ENCODE measurements at regions not wholly inside any gene's neighbourhood (a gene's known extent, or its start where the extent isn't known, plus 50 kb on each side); places are given as distances from the start of the nearest gene placed in this dataset.
"Not testable (repeated sequence)": the region's sequence is repeated elsewhere in the genome, so short reads cannot be mapped to it uniquely, and the experiment has no call there.

GRCh38 chr4:4084171-4084570, 142.6 kb downstream of the OTOP1 start:
- H3K36me3 ChIP-seq; intact Hi-C loops (cut with DNase I; ENCODE audit: low total_unique reads); H3K4me1 ChIP-seq; H3K9me3 ChIP-seq; H3K27me3 ChIP-seq; DNase-seq; H3K4me3 ChIP-seq; H3K27ac ChIP-seq: not testable (repeated sequence)
- WGBS, 5 donors, result 84 to 94% (median 87%) methylated on average over 6 of the region's 6 CpGs

GRCh38 chr4:4089716-4090419, 136.9 kb downstream of the OTOP1 start:
- H3K27ac ChIP-seq; H3K4me1 ChIP-seq; intact Hi-C loops (cut with DNase I; ENCODE audit: low total_unique reads); H3K4me3 ChIP-seq; H3K36me3 ChIP-seq; DNase-seq; H3K9me3 ChIP-seq: not testable (repeated sequence)
- H3K27me3 ChIP-seq, result peaks cover 0 to 21% (median 0%) of the 10 kb centered on the region in 3 donors
- 32 to 59% (median 47%) methylated on average over 6 to 7 of the region's 7 CpGs for WGBS, 5 donors

- DNase-seq; H3K4me3 ChIP-seq; H3K36me3 ChIP-seq; intact Hi-C loops (cut with DNase I; ENCODE audit: low total_unique reads); H3K27ac ChIP-seq; H3K9me3 ChIP-seq; H3K4me1 ChIP-seq: not testable (repeated sequence)
- H3K27me3 ChIP-seq, result peaks cover 0 to 21% (median 0%) of the 10 kb centered on the region in 3 donors
- 16 to 57% (median 40%) methylated on average over 4 of the region's 4 CpGs for WGBS, 5 donors
Measured at GRCh38 chr4:4090720-4091119, 136.0 kb downstream of the OTOP1 start.

- H3K27ac ChIP-seq; H3K4me3 ChIP-seq; H3K9me3 ChIP-seq; intact Hi-C loops (cut with DNase I; ENCODE audit: low total_unique reads); H3K36me3 ChIP-seq; DNase-seq; H3K4me1 ChIP-seq: not testable (repeated sequence)
- WGBS, 5 donors, result 54 to 83% (median 61%) methylated on average over 3 to 4 of the region's 4 CpGs
- peaks cover 0 to 21% (median 0%) of the 10 kb centered on the region in 3 donors for H3K27me3 ChIP-seq
Measured at GRCh38 chr4:4092159-4092558, 134.6 kb downstream of the OTOP1 start.

- 54 to 80% (median 76%) methylated on average over 3 of the region's 4 CpGs; no CpG with 5 or more reads in 2 of the 5 donors for WGBS, 5 donors
- peaks cover 0 to 13% (median 0%) of the 10 kb centered on the region in 3 donors for H3K27me3 ChIP-seq
- not testable (repeated sequence) for H3K27ac ChIP-seq, H3K9me3 ChIP-seq, H3K36me3 ChIP-seq, H3K4me3 ChIP-seq, DNase-seq, H3K4me1 ChIP-seq
- intact Hi-C loops (cut with DNase I; ENCODE audit: low total_unique reads), result loop anchor here (10.0 kb wide), 1 partner anchor 115 kb away; no protein-coding TSS in a partner anchor
Measured at GRCh38 chr4:4099610-4100009, 127.1 kb downstream of the OTOP1 start.

GRCh38 chr4:4106923-4107322, 119.8 kb downstream of the OTOP1 start:
- H3K36me3 ChIP-seq, H3K27ac ChIP-seq, H3K9me3 ChIP-seq: not testable (repeated sequence)
- WGBS, 5 donors, result 0 to 2% (median 0%) methylated on average over 3 to 34 of the region's 36 CpGs; no CpG with 5 or more reads in 1 of the 5 donors
- intact Hi-C loops (cut with DNase I; ENCODE audit: low total_unique reads), result loop anchor here (10.0 kb wide), 1 partner anchor 122 kb away; no protein-coding TSS in a partner anchor
- DNase-seq, result peak in 1 of 2 donors; percentile 18
- H3K27me3 ChIP-seq, result peaks cover 0 to 57% (median 16%) of the 10 kb centered on the region in 3 donors
- H3K4me3 ChIP-seq, result peak overlapping the region; percentile 42 to 61 (median 46)
- peaks cover 4 to 11% (median 7%) of the 10 kb centered on the region in 4 donors for H3K4me1 ChIP-seq

- Histone ChIP-seq H3K4me3 (peak overlapping the region; percentile 42 to 61 (median 46)), H3K4me1 (peaks cover 4 to 11% (median 7%) of the 10 kb centered on the region in 4 donors), H3K27me3 (peaks cover 0 to 51% (median 16%) of the 10 kb centered on the region in 3 donors)
- DNase-seq, result peak; percentile 80 to 87
- H3K36me3 ChIP-seq, H3K9me3 ChIP-seq, H3K27ac ChIP-seq: not testable (repeated sequence)
- WGBS, 5 donors, result 12 to 80% (median 20%) methylated on average over 1 to 51 of the region's 52 CpGs
- intact Hi-C loops (cut with DNase I; ENCODE audit: low total_unique reads), result loop anchor here (10.0 kb wide), 1 partner anchor 123 kb away; no protein-coding TSS in a partner anchor
- peak in 3 of 7 experiments; percentile 38 to 87 (median 81) for TF ChIP-seq CTCF (IDR thresholded peaks at IDR 0.05)
Measured at GRCh38 chr4:4107411-4108107, 119.2 kb downstream of the OTOP1 start.

GRCh38 chr4:4115381-4115780, 111.3 kb downstream of the OTOP1 start:
- intact Hi-C loops (cut with DNase I; ENCODE audit: low total_unique reads); H3K27me3 ChIP-seq; H3K4me1 ChIP-seq; H3K36me3 ChIP-seq; H3K27ac ChIP-seq; H3K9me3 ChIP-seq; H3K4me3 ChIP-seq; DNase-seq: not testable (repeated sequence)
- WGBS, 5 donors, result 83 to 93% (median 91%) methylated on average over 6 to 13 of the region's 13 CpGs; no CpG with 5 or more reads in 1 of the 5 donors

GRCh38 chr4:4116901-4117300, 109.8 kb downstream of the OTOP1 start:
- H3K4me3 ChIP-seq; H3K9me3 ChIP-seq; H3K4me1 ChIP-seq; intact Hi-C loops (cut with DNase I; ENCODE audit: low total_unique reads); H3K27ac ChIP-seq; H3K36me3 ChIP-seq; H3K27me3 ChIP-seq: not testable (repeated sequence)
- 75 to 88% (median 76%) methylated on average over 1 of the region's 1 CpG; no CpG with 5 or more reads in 2 of the 5 donors for WGBS, 5 donors
- DNase-seq, result peak in 1 of 2 donors; percentile 2

- H3K36me3 ChIP-seq; H3K9me3 ChIP-seq; DNase-seq; intact Hi-C loops (cut with DNase I; ENCODE audit: low total_unique reads); H3K4me3 ChIP-seq; H3K4me1 ChIP-seq; H3K27ac ChIP-seq: not testable (repeated sequence)
- H3K27me3 ChIP-seq, result peaks cover 0 to 18% (median 0%) of the 10 kb centered on the region in 3 donors
- 77 to 85% (median 81%) methylated on average over 8 of the region's 8 CpGs; no CpG with 5 or more reads in 1 of the 5 donors for WGBS, 5 donors
Measured at GRCh38 chr4:4134368-4134767, 92.4 kb downstream of the OTOP1 start.

Data from stomach (tissue), 8 donors.